HepG2 (cell line): ENCODE measurements at regions not wholly inside any gene's neighbourhood (a gene's known extent, or its start where the extent isn't known, plus 50 kb on each side); places are given as distances from the start of the nearest gene placed in this dataset.

Experiments used
- CAMTA2 ChIP-seq: sonication (generic); formaldehyde crosslinking; IDR thresholded peaks from 2 replicates; pipeline ENCODE4 v1.4.0; 2020; ENCODE audit warnings: mild to moderate bottlenecking, missing genetic modification reagents, borderline replicate concordance
- CENPX ChIP-seq: sonication (generic); formaldehyde crosslinking; IDR thresholded peaks from 2 replicates; pipeline ENCODE4 v1.9.0; 2021; ENCODE audit warnings: mild to moderate bottlenecking, missing genetic modification reagents, moderate library complexity
- DMAP1 ChIP-seq: IDR thresholded peaks from 2 replicates; pipeline ENCODE4 v1.6.1; 2016
- DPF2 ChIP-seq: sonication (generic); formaldehyde crosslinking; IDR thresholded peaks from 2 replicates; pipeline ENCODE4 v1.4.0; 2020; ENCODE audit warnings: mild to moderate bottlenecking, low read depth, missing genetic modification reagents, borderline replicate concordance
- ETV5 ChIP-seq: IDR thresholded peaks from 2 replicates; pipeline ENCODE4 v1.6.1; 2018; ENCODE audit warnings: missing biosample characterization, missing genetic modification reagents, inconsistent platforms, borderline replicate concordance
- GTF3A ChIP-seq: sonication (generic); formaldehyde crosslinking; conservative IDR thresholded peaks from 2 replicates; pipeline ENCODE4 v1.4.0; 2020; ENCODE audit warnings: mild to moderate bottlenecking, missing genetic modification reagents
- HHEX ChIP-seq: IDR thresholded peaks from 2 replicates; pipeline ENCODE4 v1.6.1; 2016; ENCODE audit warnings: control low read depth
- JARID2 ChIP-seq: sonication (generic); formaldehyde crosslinking; IDR thresholded peaks from 2 replicates; pipeline ENCODE4 v1.8.1; 2023; ENCODE audit warnings: missing genetic modification reagents, inconsistent platforms; ENCODE audit not compliant: insufficient replicate concordance
- KMT2B ChIP-seq: IDR thresholded peaks from 2 replicates; pipeline ENCODE4 v1.6.1; 2016; ENCODE audit warnings: missing genetic modification reagents, missing compliant biosample characterization
- MYC ChIP-seq: sonication (generic); formaldehyde crosslinking; IDR thresholded peaks from 2 replicates; pipeline ENCODE4 v1.9.0; 2021; ENCODE audit warnings: missing genetic modification reagents, borderline replicate concordance
- PHF8 ChIP-seq: sonication (generic); formaldehyde crosslinking; IDR thresholded peaks from 2 replicates; pipeline ENCODE4 v1.5.0; 2020; ENCODE audit warnings: missing genetic modification reagents
- POGZ ChIP-seq: sonication (generic); formaldehyde crosslinking; IDR thresholded peaks from 2 replicates; pipeline ENCODE4 v1.4.0; 2020; ENCODE audit warnings: mild to moderate bottlenecking, missing genetic modification reagents
- SOX5 ChIP-seq: IDR thresholded peaks from 2 replicates; pipeline ENCODE4 v1.6.1; 2016; ENCODE audit warnings: borderline replicate concordance
- TCF7 ChIP-seq: sonication (generic); IDR thresholded peaks from 2 replicates; pipeline ENCODE4 v1.6.1; 2016; ENCODE audit warnings: antibody characterized with exemption, low read depth
- ZNF687 ChIP-seq: sonication (generic); formaldehyde crosslinking; IDR thresholded peaks from 2 replicates; pipeline ENCODE4 v1.5.1; 2020; ENCODE audit warnings: mild to moderate bottlenecking, missing genetic modification reagents, moderate library complexity
- ZNF773 ChIP-seq: sonication (generic); formaldehyde crosslinking; IDR thresholded peaks from 2 replicates; pipeline ENCODE4 v1.4.0; 2020; ENCODE audit warnings: missing genetic modification reagents, borderline replicate concordance
- TF ChIP-seq, protein P1 (sequence below): sonication (generic); formaldehyde crosslinking; IDR thresholded peaks from 2 replicates; pipeline ENCODE4 v1.4.0; 2020; ENCODE audit warnings: missing genetic modification reagents, borderline replicate concordance
- TF ChIP-seq, protein P2 (sequence below): IDR thresholded peaks from 2 replicates; pipeline ENCODE4 v1.6.1; 2016; ENCODE audit warnings: missing biosample characterization, missing genetic modification reagents, low read depth

DNA sequence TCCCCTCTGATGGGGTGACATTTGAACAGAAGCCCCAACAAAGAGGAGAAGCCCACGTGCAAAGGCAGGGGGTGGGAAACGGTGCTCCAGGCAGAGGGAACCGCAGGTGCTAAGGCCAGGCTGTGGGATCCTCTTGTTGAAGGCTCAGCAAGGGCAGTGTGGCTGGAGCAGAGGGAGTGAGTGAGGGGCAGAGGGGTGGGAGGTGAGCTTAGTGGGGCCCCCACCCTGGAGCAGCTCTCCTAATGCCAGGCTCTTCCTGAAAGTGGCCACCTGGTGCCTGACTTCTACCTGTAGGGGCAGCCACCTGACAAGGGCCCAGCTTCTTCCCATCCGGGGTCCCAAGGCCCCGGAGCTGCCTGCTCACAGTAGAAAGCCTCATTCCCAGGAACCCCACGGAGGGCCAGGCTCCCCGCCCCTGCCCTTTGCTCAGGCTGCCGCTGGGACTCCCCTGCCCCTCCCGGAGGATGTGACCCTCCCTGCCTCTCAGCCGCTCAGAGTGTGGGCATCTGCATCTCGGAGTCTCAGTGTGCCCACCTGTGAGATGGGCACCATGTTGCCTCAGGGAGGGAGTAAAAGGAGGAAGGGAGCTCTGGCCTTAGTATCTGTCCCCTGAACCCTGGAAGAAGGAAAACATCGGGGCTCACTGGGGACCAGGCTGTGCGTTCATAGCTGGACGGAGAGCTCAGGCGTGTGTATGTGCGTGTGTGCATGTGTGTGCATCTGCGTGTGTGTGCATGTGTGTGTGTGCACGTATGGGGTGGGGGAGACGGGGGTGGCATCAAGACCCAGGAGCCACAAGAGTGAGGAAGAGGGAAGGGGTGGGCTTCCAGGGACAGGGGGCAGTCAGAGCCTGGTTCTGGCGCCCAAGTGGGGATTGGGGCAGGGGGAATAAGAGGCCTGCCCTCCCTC, 119.4 kb downstream of the CEBPB start (continued):
- TF ChIP-seq HHEX (no peak), JARID2 (CRISPR knock-in tag) (no peak), PHF8 (CRISPR knock-in tag) (no peak), DPF2 (CRISPR knock-in tag) (no peak), MYC (CRISPR knock-in tag) (peak; percentile 13; the same call in 1 of the 2 replicates), ETV5 (CRISPR knock-in tag) (peak; percentile 17; the same call in 1 of the 2 replicates), ZNF773 (peak; percentile 27; the same call in 1 of the 2 replicates), CENPX (no peak), CAMTA2 (CRISPR knock-in tag) (no peak), DMAP1 (CRISPR knock-in tag) (0 out of 2 replicates have a peak, but pooled peaks have one; percentile 3), POGZ (CRISPR knock-in tag) (0 out of 2 replicates have a peak, but pooled peaks have one; percentile 19), KMT2B (CRISPR knock-in tag) (no peak), TCF7 (no peak), GTF3A (CRISPR knock-in tag) (no peak), SOX5 (CRISPR knock-in tag) (no peak), ZNF687 (CRISPR knock-in tag) (peak; percentile 57)
- TF ChIP-seq, protein P1, sequence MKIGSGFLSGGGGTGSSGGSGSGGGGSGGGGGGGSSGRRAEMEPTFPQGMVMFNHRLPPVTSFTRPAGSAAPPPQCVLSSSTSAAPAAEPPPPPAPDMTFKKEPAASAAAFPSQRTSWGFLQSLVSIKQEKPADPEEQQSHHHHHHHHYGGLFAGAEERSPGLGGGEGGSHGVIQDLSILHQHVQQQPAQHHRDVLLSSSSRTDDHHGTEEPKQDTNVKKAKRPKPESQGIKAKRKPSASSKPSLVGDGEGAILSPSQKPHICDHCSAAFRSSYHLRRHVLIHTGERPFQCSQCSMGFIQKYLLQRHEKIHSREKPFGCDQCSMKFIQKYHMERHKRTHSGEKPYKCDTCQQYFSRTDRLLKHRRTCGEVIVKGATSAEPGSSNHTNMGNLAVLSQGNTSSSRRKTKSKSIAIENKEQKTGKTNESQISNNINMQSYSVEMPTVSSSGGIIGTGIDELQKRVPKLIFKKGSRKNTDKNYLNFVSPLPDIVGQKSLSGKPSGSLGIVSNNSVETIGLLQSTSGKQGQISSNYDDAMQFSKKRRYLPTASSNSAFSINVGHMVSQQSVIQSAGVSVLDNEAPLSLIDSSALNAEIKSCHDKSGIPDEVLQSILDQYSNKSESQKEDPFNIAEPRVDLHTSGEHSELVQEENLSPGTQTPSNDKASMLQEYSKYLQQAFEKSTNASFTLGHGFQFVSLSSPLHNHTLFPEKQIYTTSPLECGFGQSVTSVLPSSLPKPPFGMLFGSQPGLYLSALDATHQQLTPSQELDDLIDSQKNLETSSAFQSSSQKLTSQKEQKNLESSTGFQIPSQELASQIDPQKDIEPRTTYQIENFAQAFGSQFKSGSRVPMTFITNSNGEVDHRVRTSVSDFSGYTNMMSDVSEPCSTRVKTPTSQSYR (CRISPR knock-in tag): no peak
- TF ChIP-seq, protein P2, sequence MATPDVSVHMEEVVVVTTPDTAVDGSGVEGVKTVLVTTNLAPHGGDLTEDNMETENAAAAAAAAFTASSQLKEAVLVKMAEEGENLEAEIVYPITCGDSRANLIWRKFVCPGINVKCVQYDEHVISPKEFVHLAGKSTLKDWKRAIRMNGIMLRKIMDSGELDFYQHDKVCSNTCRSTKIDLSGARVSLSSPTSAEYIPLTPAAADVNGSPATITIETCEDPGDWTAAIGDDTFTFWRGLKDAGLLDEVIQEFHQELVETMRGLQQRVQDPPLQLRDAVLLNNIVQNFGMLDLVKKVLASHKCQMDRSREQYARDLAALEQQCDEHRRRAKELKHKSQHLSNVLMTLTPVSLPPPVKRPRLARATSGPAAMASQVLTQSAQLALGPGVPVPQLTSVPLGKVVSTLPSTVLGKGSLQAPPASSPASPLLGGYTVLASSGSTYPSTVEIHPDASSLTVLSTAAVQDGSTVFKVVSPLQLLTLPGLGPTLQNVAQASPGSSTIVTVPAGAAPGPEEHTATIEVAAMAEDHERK (CRISPR knock-in tag): no peak
